Choroid plexus epithelial cell (primary cell): ENCODE measurements at regions not wholly inside any gene's neighbourhood (a gene's known extent, or its start where the extent isn't known, plus 50 kb on each side); places are given as distances from the start of the nearest gene placed in this dataset.
A peak's percentile ranks its signal among the peaks of the same experiment; 100 is the strongest.

Experiments used
- DNase-seq: peaks from one replicate; pipeline ENCODE4 v3.0.0-alpha.2; 2010; ENCODE audit warnings: low read depth
- H3K4me3 ChIP-seq: 2 replicates; pipeline ENCODE4 v1.5.1; 2011; ENCODE audit warnings: low read depth, mild to moderate bottlenecking, control low read depth, low read length, moderate library complexity
- CTCF ChIP-seq: conservative IDR thresholded peaks from 2 replicates; pipeline ENCODE4 v1.5.1; 2011; ENCODE audit warnings: low read depth, mild to moderate bottlenecking, control low read depth, inconsistent platforms, low read length, moderate library complexity

DNA sequence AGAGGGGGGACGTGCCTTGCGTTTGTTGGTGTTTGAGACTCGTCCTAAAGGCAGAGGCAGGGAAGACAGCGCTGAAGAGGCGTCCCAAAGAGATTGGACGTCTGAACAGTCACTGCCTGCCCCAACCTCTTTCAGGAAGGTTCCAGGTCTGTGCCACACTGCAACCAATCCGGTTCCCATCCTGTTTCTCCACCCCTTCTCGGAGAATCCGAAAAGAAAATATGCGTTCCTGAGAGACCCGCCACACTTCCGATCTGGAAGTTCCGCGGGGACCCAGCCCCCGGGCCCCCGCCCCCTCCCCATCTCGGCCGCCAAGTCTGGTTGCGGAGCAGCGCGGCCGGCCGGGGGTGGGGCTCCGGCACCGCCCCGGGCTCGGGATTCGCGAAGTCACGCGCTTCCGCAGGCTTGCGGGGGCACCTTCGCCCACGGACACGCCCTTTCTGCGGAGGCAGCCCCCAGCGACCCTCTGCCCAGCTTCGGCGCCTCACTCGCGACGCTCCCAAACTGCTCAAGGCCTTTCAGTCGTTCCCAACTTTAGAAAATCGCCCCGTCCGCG is 124.5 kb upstream of the DPYD start:
- DNase-seq = peak; percentile 62
- TF ChIP-seq CTCF = peak; percentile 0
- H3K4me3 ChIP-seq = peak overlapping the region; percentile 83

DNA sequence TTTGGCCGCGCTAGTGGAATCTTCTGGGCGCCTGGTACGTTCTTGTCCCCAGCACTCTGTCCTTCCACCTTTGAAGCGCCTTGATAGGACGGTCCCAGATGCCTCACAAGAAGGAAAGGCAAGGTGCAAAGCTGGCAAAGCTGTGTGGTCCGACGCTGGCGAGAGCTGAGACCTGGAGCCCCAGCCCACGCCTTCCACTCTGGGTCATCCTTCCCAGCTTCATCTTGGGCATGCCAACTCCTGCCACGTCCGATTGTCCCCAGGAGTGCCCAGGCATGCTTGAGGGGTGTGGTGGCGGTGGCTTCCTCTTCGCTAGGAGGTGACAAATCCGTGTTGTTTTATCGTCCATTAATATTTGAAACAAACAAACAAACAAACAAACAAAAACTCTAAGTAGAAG is 123.9 kb upstream of the DPYD start:
- no peak for TF ChIP-seq CTCF
- no peak for DNase-seq
- peak overlapping the region; percentile 83 for H3K4me3 ChIP-seq

DNA sequence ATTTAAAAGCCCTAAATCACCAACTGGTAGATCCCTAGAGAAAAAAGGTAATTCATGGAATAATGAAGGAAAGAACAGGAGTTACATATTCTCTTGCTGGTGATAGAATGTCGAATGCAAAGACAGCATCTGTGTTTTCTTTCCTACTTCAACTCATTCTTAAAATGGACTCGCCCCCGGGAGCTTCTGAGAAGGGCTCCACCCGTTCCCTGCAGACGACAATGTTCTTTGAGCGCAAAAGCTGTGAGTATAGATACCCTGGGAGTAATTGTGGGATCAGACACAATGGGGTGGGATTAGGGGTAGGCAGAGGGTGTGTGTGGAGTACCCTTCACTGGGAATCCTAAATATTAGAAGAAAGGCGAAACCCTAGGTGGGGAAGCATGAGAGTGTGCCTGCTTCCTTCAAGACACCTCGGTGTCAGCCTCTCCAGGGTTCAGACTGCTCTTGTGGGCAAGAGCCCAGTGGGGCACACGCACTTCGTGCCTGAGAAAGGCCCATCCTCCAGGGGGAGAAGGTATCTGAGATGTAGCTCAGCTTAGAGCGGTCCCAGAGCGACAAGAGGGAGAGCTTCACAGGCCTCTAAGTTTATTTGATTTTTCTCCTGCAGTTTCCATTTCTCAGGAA is 123.3 kb upstream of the DPYD start:
- H3K4me3 ChIP-seq = peak overlapping the region; percentile 83
- no peak for DNase-seq

DNA sequence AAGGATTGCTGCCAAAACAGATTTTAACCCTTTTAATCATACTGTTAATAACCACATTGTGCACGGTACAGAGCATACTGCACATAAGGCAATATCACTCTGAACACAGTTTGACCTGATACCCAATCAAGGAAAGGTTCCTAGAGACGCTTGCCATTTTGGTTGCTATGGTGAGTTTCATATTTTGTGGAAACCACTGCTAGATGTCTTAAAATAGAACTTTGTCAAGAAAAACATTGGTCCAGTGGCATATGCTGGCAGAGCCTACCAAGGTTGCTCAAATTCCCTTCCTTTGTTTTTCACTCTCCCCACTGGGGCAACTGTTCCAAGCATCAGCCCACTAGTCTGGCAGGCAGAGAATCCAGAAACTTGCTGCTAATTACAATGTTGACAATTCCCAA is 114.8 kb upstream of the DPYD start:
- no peak overlapping the region for H3K4me3 ChIP-seq
- TF ChIP-seq CTCF = no peak
- peak; percentile 29 for DNase-seq

More for the DNA sequence above, 123.3 kb upstream of the DPYD start:
- TF ChIP-seq CTCF = no peak

DNA sequence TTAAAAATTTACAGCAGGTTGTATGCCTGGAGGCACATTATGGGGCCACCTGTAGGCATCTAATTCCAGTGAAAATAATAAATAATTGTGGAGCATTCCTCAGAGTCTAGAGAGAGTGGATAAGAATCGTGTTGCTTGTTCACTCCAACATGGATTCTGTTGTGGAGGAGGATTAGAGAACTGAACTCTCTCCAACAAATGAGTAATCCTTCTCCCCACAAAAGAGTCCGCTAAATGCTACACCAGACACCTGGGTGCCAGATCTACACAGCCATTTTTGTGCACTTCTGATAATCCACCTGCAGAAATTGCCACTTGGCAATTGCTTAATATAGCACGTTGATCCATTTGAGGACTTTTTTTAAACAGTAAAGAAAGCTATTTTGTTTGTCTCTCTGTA is 113.7 kb upstream of the DPYD start:
- DNase-seq = peak; percentile 36
- no peak for TF ChIP-seq CTCF
- no peak overlapping the region for H3K4me3 ChIP-seq

- TF ChIP-seq CTCF = no peak
- no peak overlapping the region for H3K4me3 ChIP-seq
- no peak for DNase-seq
These were observed 112.1 kb upstream of the DPYD start for GRCh38 chr1:98032958-98033357.

- H3K4me3 ChIP-seq = no peak overlapping the region
- TF ChIP-seq CTCF = no peak
- no peak for DNase-seq
These were observed 110.1 kb upstream of the DPYD start for GRCh38 chr1:98030976-98031375.
